Mesenteric fat pad (tissue), 1 donor: ENCODE measurements at regions not wholly inside any gene's neighbourhood (a gene's known extent, or its start where the extent isn't known, plus 50 kb on each side); places are given as distances from the start of the nearest gene placed in this dataset.

Source experiments
- DNase-seq: peaks from one replicate; pipeline ENCODE4 v3.0.0-alpha.2; 2020; ENCODE audit warnings: low spot score
- donor health status: DM: yes; HTN: yes; CAD: no.

GRCh38 chr22:48106715-48107259, 1344.3 kb downstream of the TBC1D22A start:
- DNase-seq: peak; percentile 51

- DNase-seq: peak; percentile 60
These were observed 1343.8 kb downstream of the TBC1D22A start for GRCh38 chr22:48106215-48106614.

GRCh38 chr22:48105259-48105658, 1342.8 kb downstream of the TBC1D22A start:
- DNase-seq: peak; percentile 60

- peak; percentile 67 for DNase-seq
These were observed 1342.3 kb downstream of the TBC1D22A start for GRCh38 chr22:48104766-48105165.

GRCh38 chr22:48104102-48104738, 1341.8 kb downstream of the TBC1D22A start:
- peak; percentile 71 for DNase-seq

- peak; percentile 76 for DNase-seq
These were observed 1340.9 kb downstream of the TBC1D22A start for GRCh38 chr22:48103126-48103875.

GRCh38 chr22:48102581-48102980, 1340.1 kb downstream of the TBC1D22A start:
- DNase-seq: peak; percentile 76

GRCh38 chr22:48101704-48102103, 1339.3 kb downstream of the TBC1D22A start:
- peak; percentile 59 for DNase-seq

- DNase-seq: peak; percentile 85
These were observed 1338.4 kb downstream of the TBC1D22A start for GRCh38 chr22:48100685-48101417.

GRCh38 chr22:48099671-48100070, 1337.2 kb downstream of the TBC1D22A start:
- DNase-seq: peak; percentile 65

- DNase-seq: peak; percentile 67
These were observed 1336.8 kb downstream of the TBC1D22A start for GRCh38 chr22:48099251-48099650.

GRCh38 chr22:48098921-48099245, 1336.4 kb downstream of the TBC1D22A start:
- peak; percentile 47 for DNase-seq

GRCh38 chr22:48098243-48098920, 1335.9 kb downstream of the TBC1D22A start:
- DNase-seq: no peak

- no peak for DNase-seq
These were observed 1335.3 kb downstream of the TBC1D22A start for GRCh38 chr22:48097723-48098122.

GRCh38 chr22:48096851-48097665, 1334.6 kb downstream of the TBC1D22A start:
- DNase-seq: peak; percentile 60

- DNase-seq: peak; percentile 64
These were observed 1334.0 kb downstream of the TBC1D22A start for GRCh38 chr22:48096411-48096810.

GRCh38 chr22:48093981-48094380, 1331.5 kb downstream of the TBC1D22A start:
- no peak for DNase-seq

- DNase-seq: no peak
These were observed 1330.4 kb downstream of the TBC1D22A start for GRCh38 chr22:48092866-48093265.

- DNase-seq: peak; percentile 45
These were observed 1329.3 kb downstream of the TBC1D22A start for GRCh38 chr22:48091656-48092223.

- peak; percentile 72 for DNase-seq
These were observed 1328.7 kb downstream of the TBC1D22A start for GRCh38 chr22:48091060-48091650.
